A673 (cell line): ENCODE measurements at regions not wholly inside any gene's neighbourhood (a gene's known extent, or its start where the extent isn't known, plus 50 kb on each side); places are given as distances from the start of the nearest gene placed in this dataset.

Experiments used
- BruUV-seq: library from RNA; stranded (reverse); fragments of 400-500 nt; replicated peaks from 2 replicates; lab custom pipeline; 2021; lab: Mats Ljungman, UMichigan
- CTCF ChIA-PET: fragments of 300-600 bp; sonication (Branson Sonifier 250); formaldehyde crosslinking; loops from one replicate; lab custom pipeline; 2022; ENCODE audit warnings: antibody characterized with exemption; lab: Charles Lee
- POLR2A ChIA-PET: fragments of 300-600 bp; sonication (Branson Sonifier 250); formaldehyde crosslinking; loops from one replicate; lab custom pipeline; 2022; ENCODE audit warnings: antibody characterized with exemption; ENCODE audit not compliant: low non-redundant PET; lab: Charles Lee
- DNase-seq: peaks from one replicate; pipeline ENCODE4 v3.0.0-alpha.2; 2015; ENCODE audit warnings: low spot score
- H3K27ac ChIP-seq: fragments of 200-600 bp; sonication (generic); 2 replicates; pipeline ENCODE4 v1.5.1; 2016; ENCODE audit warnings: mixed run types, low read depth, mild to moderate bottlenecking, mixed read lengths, antibody characterized with exemption, low read length; ENCODE audit not compliant: poor library complexity, severe bottlenecking
- H3K27me3 ChIP-seq: fragments of 200-600 bp; sonication (generic); replicated peaks from 2 replicates; pipeline ENCODE4 v1.6.1; 2017; ENCODE audit warnings: mixed run types, low read depth, mild to moderate bottlenecking, mixed read lengths, antibody characterized with exemption, low read length; ENCODE audit not compliant: insufficient read depth, poor library complexity
- H3K36me3 ChIP-seq: fragments of 200-600 bp; sonication (generic); 2 replicates; pipeline ENCODE4 v1.6.1; 2016; ENCODE audit warnings: mixed run types, mild to moderate bottlenecking, mixed read lengths, antibody characterized with exemption, low read length; ENCODE audit not compliant: insufficient read depth, poor library complexity, severe bottlenecking
- H3K4me1 ChIP-seq: fragments of 200-600 bp; sonication (generic); 2 replicates; pipeline ENCODE4 v1.6.1; 2017; ENCODE audit warnings: mixed run types, mild to moderate bottlenecking, mixed read lengths, antibody characterized with exemption, low read length; ENCODE audit not compliant: insufficient read depth, poor library complexity, severe bottlenecking
- H3K4me3 ChIP-seq: fragments of 200-600 bp; sonication (generic); 2 replicates; pipeline ENCODE4 v1.5.1; 2016; ENCODE audit warnings: low read depth, mixed run types, mild to moderate bottlenecking, mixed read lengths, low read length; ENCODE audit not compliant: poor library complexity, severe bottlenecking
- H3K9me3 ChIP-seq: fragments of 200-600 bp; sonication (generic); 2 replicates; pipeline ENCODE4 v1.6.1; 2016; ENCODE audit warnings: mixed run types, low read depth, mild to moderate bottlenecking, mixed read lengths, antibody characterized with exemption, low read length; ENCODE audit not compliant: poor library complexity, severe bottlenecking
- CTCF ChIP-seq: fragments of 300-800, 200-600 bp; sonication (generic); conservative IDR thresholded peaks from 2 replicates; pipeline ENCODE4 v1.5.1; 2017; ENCODE audit warnings: low read depth, mild to moderate bottlenecking, antibody characterized with exemption, low read length, moderate library complexity, mixed read lengths
- EZH2 ChIP-seq: fragments of 200-600 bp; sonication (generic); IDR thresholded peaks from 2 replicates; pipeline ENCODE4 v1.6.1; 2017; ENCODE audit warnings: borderline replicate concordance, low read depth, mild to moderate bottlenecking, mixed read lengths, antibody characterized with exemption, low read length; ENCODE audit not compliant: poor library complexity, severe bottlenecking
- intact Hi-C: fragments of 100-400 bp; cut with micrococcal nuclease; formaldehyde crosslinking; loops from one replicate; pipeline ENCODE4 v1.10.0; 2022; ENCODE audit not compliant: unreplicated experiment

- no peaks in the 10 kb centered on the region for H3K4me1 ChIP-seq
- H3K27ac ChIP-seq = no peak overlapping the region
- ChIA-PET POLR2A (no interaction called here), CTCF (no interaction called here)
- TF ChIP-seq EZH2 (no peak), CTCF (no peak)
- intact Hi-C loops = no loop called here
- no peaks in the 10 kb centered on the region for H3K36me3 ChIP-seq
- BruUV-seq = no TSS peak
- no peak overlapping the region for H3K4me3 ChIP-seq
- no peak for DNase-seq
- H3K9me3 ChIP-seq = no peaks in the 10 kb centered on the region
- H3K27me3 ChIP-seq = no peaks in the 10 kb centered on the region
These were observed 62.6 kb upstream of the NTF3 start for GRCh38 chr12:5369298-5369697.

GRCh38 chr12:5371631-5372030 lies 60.3 kb upstream of the NTF3 start:
- intact Hi-C loops = no loop called here
- ChIA-PET POLR2A (no interaction called here), CTCF (no interaction called here)
- Histone ChIP-seq H3K4me1 (no peaks in the 10 kb centered on the region), H3K27me3 (no peaks in the 10 kb centered on the region), H3K27ac (no peak overlapping the region), H3K4me3 (no peak overlapping the region), H3K36me3 (no peaks in the 10 kb centered on the region), H3K9me3 (no peaks in the 10 kb centered on the region)
- no peak for TF ChIP-seq CTCF
- no peak for TF ChIP-seq EZH2
- BruUV-seq = no TSS peak
- DNase-seq = no peak

GRCh38 chr12:5374713-5375112 lies 57.2 kb upstream of the NTF3 start:
- Histone ChIP-seq H3K9me3 (no peaks in the 10 kb centered on the region), H3K27me3 (no peaks in the 10 kb centered on the region), H3K4me3 (no peak overlapping the region), H3K27ac (no peak overlapping the region), H3K4me1 (no peaks in the 10 kb centered on the region), H3K36me3 (no peaks in the 10 kb centered on the region)
- ChIA-PET POLR2A (no interaction called here), CTCF (no interaction called here)
- intact Hi-C loops = no loop called here
- no peak for DNase-seq
- TF ChIP-seq CTCF (no peak), EZH2 (no peak)
- no TSS peak for BruUV-seq
